ENCODE measurements at regions not wholly inside any gene's neighbourhood (a gene's known extent, or its start where the extent isn't known, plus 50 kb on each side); places are given as distances from the start of the nearest gene placed in this dataset.

DNA sequence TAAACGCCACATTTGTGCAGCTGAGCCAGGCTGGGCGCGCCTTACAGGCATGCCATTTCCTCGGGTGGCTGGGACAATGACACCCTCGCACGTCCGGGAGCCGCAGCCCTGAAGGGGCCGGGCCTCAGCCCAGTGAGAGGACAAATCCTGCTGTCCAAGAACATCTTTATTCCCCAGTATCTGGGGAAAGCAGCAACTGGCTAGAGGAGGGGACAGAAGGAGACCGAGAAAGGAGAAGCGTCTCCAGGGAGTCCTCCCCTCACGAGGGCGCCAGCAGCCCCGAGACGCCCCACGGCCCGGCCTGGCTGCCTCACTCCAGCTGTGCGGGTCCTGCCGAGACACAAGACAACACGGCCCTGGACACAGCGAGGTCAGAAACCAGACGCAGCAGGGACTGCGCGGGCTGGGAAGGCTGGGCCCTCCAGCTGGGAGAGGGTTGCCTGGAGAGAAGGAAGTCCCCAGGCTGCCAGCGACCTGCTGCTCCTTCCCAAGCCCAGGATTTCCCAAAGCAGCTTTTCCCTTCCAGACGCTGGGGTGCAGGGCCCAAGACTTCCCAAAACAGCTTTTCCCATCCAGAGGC is 130.2 kb downstream of the CHSY1 start:
- peaks cover 6% of the 10 kb centered on the region for H3K9me3 Mint-ChIP-seq (ENCODE audit: unreplicated experiment)
- no peaks in the 10 kb centered on the region for H3K36me3 Mint-ChIP-seq (ENCODE audit: unreplicated experiment)
- H3K4me1 Mint-ChIP-seq (ENCODE audit: low read depth, unreplicated experiment), result peaks cover 10% of the 10 kb centered on the region
- H3K4me3 Mint-ChIP-seq (ENCODE audit: unreplicated experiment), result no peak overlapping the region
- TF ChIP-seq, protein P1, sequence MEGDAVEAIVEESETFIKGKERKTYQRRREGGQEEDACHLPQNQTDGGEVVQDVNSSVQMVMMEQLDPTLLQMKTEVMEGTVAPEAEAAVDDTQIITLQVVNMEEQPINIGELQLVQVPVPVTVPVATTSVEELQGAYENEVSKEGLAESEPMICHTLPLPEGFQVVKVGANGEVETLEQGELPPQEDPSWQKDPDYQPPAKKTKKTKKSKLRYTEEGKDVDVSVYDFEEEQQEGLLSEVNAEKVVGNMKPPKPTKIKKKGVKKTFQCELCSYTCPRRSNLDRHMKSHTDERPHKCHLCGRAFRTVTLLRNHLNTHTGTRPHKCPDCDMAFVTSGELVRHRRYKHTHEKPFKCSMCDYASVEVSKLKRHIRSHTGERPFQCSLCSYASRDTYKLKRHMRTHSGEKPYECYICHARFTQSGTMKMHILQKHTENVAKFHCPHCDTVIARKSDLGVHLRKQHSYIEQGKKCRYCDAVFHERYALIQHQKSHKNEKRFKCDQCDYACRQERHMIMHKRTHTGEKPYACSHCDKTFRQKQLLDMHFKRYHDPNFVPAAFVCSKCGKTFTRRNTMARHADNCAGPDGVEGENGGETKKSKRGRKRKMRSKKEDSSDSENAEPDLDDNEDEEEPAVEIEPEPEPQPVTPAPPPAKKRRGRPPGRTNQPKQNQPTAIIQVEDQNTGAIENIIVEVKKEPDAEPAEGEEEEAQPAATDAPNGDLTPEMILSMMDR (IDR thresholded peaks at IDR 0.05; ENCODE audit: partially characterized antibody, unreplicated experiment), result no peak
- DNase-seq, result peak; percentile 68
- H3K27me3 Mint-ChIP-seq (ENCODE audit: unreplicated experiment), result peaks cover 2% of the 10 kb centered on the region
- H3K27ac Mint-ChIP-seq (ENCODE audit: unreplicated experiment), result peak overlapping the region; percentile 71

DNA sequence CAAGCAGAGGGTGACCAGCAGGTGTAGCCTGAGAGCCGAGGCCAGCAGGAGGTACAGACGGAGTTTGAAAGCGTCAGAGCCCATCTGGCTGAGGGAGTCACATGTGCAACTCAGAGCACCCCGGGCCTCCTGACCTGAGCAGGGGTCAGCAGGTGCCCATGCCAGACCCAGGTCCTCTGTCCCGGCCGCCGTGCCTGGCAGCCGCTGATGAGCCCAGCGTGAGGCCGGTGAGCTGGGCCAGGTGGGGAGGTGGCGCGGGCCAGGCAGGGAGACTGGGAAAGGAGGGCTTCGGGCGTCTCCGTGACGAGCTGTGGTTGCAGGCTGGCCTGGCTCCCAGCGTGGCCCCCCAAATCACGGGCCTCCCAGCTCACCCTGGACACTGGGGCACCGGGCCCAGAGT is 130.9 kb downstream of the CHSY1 start:
- H3K4me3 Mint-ChIP-seq (ENCODE audit: unreplicated experiment), result no peak overlapping the region
- no peak for DNase-seq
- H3K36me3 Mint-ChIP-seq (ENCODE audit: unreplicated experiment), result no peaks in the 10 kb centered on the region
- peak overlapping the region; percentile 6 for H3K27ac Mint-ChIP-seq (ENCODE audit: unreplicated experiment)
- TF ChIP-seq, protein P1 (IDR thresholded peaks at IDR 0.05; ENCODE audit: partially characterized antibody, unreplicated experiment), result no peak
- peaks cover 6% of the 10 kb centered on the region for H3K9me3 Mint-ChIP-seq (ENCODE audit: unreplicated experiment)
- peaks cover 2% of the 10 kb centered on the region for H3K27me3 Mint-ChIP-seq (ENCODE audit: unreplicated experiment)
- peaks cover 8% of the 10 kb centered on the region for H3K4me1 Mint-ChIP-seq (ENCODE audit: low read depth, unreplicated experiment)

DNA sequence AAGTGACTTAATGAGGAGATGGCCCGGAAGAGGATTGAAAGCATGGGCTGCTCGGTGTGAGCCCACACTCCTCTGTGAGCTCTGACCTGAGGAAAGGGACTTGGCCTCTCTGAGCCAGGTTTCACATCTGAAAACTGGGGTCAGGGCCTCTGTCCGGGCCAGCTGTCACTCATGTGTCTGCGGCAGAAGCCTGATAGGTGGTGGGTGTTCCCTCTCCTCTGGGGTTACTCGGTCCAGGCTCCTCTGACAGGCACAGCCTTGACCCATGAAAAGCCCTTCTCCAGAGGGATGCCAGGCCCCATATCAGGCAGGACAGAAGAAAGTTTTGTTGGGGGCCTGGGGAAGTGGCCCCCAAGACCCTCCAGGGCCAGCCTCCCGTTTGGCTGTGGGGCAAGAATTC is 131.4 kb downstream of the CHSY1 start:
- peak overlapping the region; percentile 6 for H3K27ac Mint-ChIP-seq (ENCODE audit: unreplicated experiment)
- H3K4me1 Mint-ChIP-seq (ENCODE audit: low read depth, unreplicated experiment), result peaks cover 8% of the 10 kb centered on the region
- no peak for DNase-seq
- H3K9me3 Mint-ChIP-seq (ENCODE audit: unreplicated experiment), result peaks cover 6% of the 10 kb centered on the region
- H3K36me3 Mint-ChIP-seq (ENCODE audit: unreplicated experiment), result no peaks in the 10 kb centered on the region
- TF ChIP-seq, protein P1 (IDR thresholded peaks at IDR 0.05; ENCODE audit: partially characterized antibody, unreplicated experiment), result no peak
- H3K4me3 Mint-ChIP-seq (ENCODE audit: unreplicated experiment), result no peak overlapping the region
- peaks cover 2% of the 10 kb centered on the region for H3K27me3 Mint-ChIP-seq (ENCODE audit: unreplicated experiment)

Measured in glutamatergic neuron (in vitro differentiated cells).